Keratinocyte (primary cell): ENCODE measurements at regions not wholly inside any gene's neighbourhood (a gene's known extent, or its start where the extent isn't known, plus 50 kb on each side); places are given as distances from the start of the nearest gene placed in this dataset.

Source experiments
- DNase-seq: peaks from one replicate; pipeline ENCODE4 v3.0.0-alpha.2; 2011; ENCODE audit warnings: low read depth, missing footprints, low spot score
- FAIRE-seq: peaks from 2 replicates; lab custom pipeline; 2011; peaks lifted over from hg19 to GRCh38; lab: Jason Lieb, UNC
- H2AFZ ChIP-seq: 2 replicates; pipeline ENCODE4 v1.6.0; 2012; ENCODE audit warnings: low read length, control low read depth, inconsistent platforms; ENCODE audit not compliant: control insufficient read depth
- H3K27ac ChIP-seq: 2 replicates; pipeline ENCODE4 v1.5.1; 2011; ENCODE audit warnings: low read length; ENCODE audit not compliant: control insufficient read depth, insufficient read depth
- H3K27me3 ChIP-seq: 3 replicates; pipeline ENCODE4 v1.6.0; 2011; ENCODE audit warnings: low read length; ENCODE audit not compliant: control insufficient read depth, insufficient read depth; ENCODE audit errors: extremely low read depth
- H3K36me3 ChIP-seq, 2 experiments: 2 replicates in 1 of 2; 3 replicates in 1 of 2; pipeline ENCODE4 v1.5.1; 2011; ENCODE audit warnings: low read length in 2 of 2, mild to moderate bottlenecking in 1 of 2; ENCODE audit not compliant: control insufficient read depth in 2 of 2, insufficient read depth in 2 of 2; ENCODE audit errors: extremely low read depth in 1 of 2
- H3K4me1 ChIP-seq: 3 replicates; pipeline ENCODE4 v1.5.1; 2011; ENCODE audit warnings: low read length; ENCODE audit not compliant: control insufficient read depth, insufficient read depth; ENCODE audit errors: extremely low read depth
- H3K4me2 ChIP-seq: 3 replicates; pipeline ENCODE4 v1.6.0; 2011; ENCODE audit warnings: low read depth, low read length; ENCODE audit not compliant: control insufficient read depth, insufficient read depth; ENCODE audit errors: extremely low read depth
- H3K4me3 ChIP-seq, 3 experiments: fragments of 200-600 bp in 1 of 3; sonication (generic) in 1 of 3; 2 replicates in 2 of 3; 3 replicates in 1 of 3; pipeline ENCODE4 v1.5.1; 2011 to 2016; ENCODE audit warnings: low read length in 3 of 3, mild to moderate bottlenecking in 3 of 3, control low read depth in 2 of 3, inconsistent platforms in 1 of 3, low read depth in 1 of 3, mixed read lengths in 1 of 3, mixed run types in 1 of 3, moderate library complexity in 1 of 3; ENCODE audit not compliant: control insufficient read depth in 2 of 3, insufficient read depth in 2 of 3; ENCODE audit errors: extremely low read depth in 1 of 3
- H3K79me2 ChIP-seq: 2 replicates; pipeline ENCODE4 v1.6.0; 2012; ENCODE audit warnings: low read length; ENCODE audit not compliant: control insufficient read depth, insufficient read depth
- H3K9ac ChIP-seq: 3 replicates; pipeline ENCODE4 v1.6.0; 2011; ENCODE audit warnings: low read length; ENCODE audit not compliant: control insufficient read depth, insufficient read depth; ENCODE audit errors: extremely low read depth
- H3K9me1 ChIP-seq: 3 replicates; pipeline ENCODE4 v1.6.0; 2011; ENCODE audit warnings: low read length; ENCODE audit not compliant: control insufficient read depth, insufficient read depth; ENCODE audit errors: extremely low read depth
- H3K9me3 ChIP-seq: 2 replicates; pipeline ENCODE4 v1.5.1; 2012; ENCODE audit warnings: low read depth, low read length; ENCODE audit not compliant: control insufficient read depth
- H4K20me1 ChIP-seq: 3 replicates; pipeline ENCODE4 v1.6.0; 2011; ENCODE audit warnings: low read length; ENCODE audit not compliant: control insufficient read depth, insufficient read depth; ENCODE audit errors: extremely low read depth
- CTCF ChIP-seq, 3 experiments: IDR thresholded peaks in 1 of 3; conservative IDR thresholded peaks in 1 of 3; optimal IDR thresholded peaks in 1 of 3; 2 replicates in 2 of 3; 3 replicates in 1 of 3; pipeline versions ENCODE3 to v1.5.1; 2011; ENCODE audit warnings: low read length in 3 of 3, mild to moderate bottlenecking in 3 of 3, moderate library complexity in 2 of 3, control low read depth in 1 of 3, inconsistent platforms in 1 of 3; ENCODE audit not compliant: insufficient read depth in 2 of 3; ENCODE audit errors: extremely low read depth in 1 of 3
- EZH2 ChIP-seq: IDR thresholded peaks from one replicate; pipeline ENCODE4 v1.6.1; 2012; ENCODE audit warnings: inconsistent platforms, mild to moderate bottlenecking, low read length, moderate library complexity
- dilution Hi-C: fragments of 300-500 bp; cut with MboI; formaldehyde crosslinking; loops from one replicate; pipeline ENCODE4 v1.7.0; 2020; ENCODE audit warnings: low sequenced_read_pairs; ENCODE audit not compliant: extremely low pct_ligation_motif_present

- Histone ChIP-seq H4K20me1 (no peaks in the 10 kb centered on the region), H3K27ac (peak overlapping the region; percentile 52), H3K9me1 (no peaks in the 10 kb centered on the region), H2AFZ (peak overlapping the region; percentile 54), H3K9me3 (no peaks in the 10 kb centered on the region), H3K79me2 (peaks cover 4% of the 10 kb centered on the region), H3K9ac (no peak overlapping the region), H3K4me2 (peak overlapping the region; percentile 52), H3K36me3 (peaks cover 0 to 4% of the 10 kb centered on the region in 2 experiments), H3K4me1 (peaks cover 17% of the 10 kb centered on the region), H3K4me3 (no peak overlapping the region), H3K27me3 (no peaks in the 10 kb centered on the region)
- TF ChIP-seq EZH2 (no peak), CTCF (optimal IDR thresholded peaks at IDR 0.05 in 1 of 3, IDR thresholded peaks at IDR 0.05 in 1 of 3, conservative IDR thresholded peaks at IDR 0.05 in 1 of 3; ENCODE audit: extremely low read depth in 1 of 3, insufficient read depth in 2 of 3, low read length in 3 of 3) (no peak)
- dilution Hi-C loops = no loop called here
- FAIRE-seq (peak; percentile 82), DNase-seq (peak; percentile 52)
Measured at GRCh38 chr6:71367756-71368155, 79.1 kb downstream of the OGFRL1 start.

GRCh38 chr6:71368284-71368683 is 79.7 kb downstream of the OGFRL1 start:
- H3K4me3 ChIP-seq = no peak overlapping the region
- peaks cover 17% of the 10 kb centered on the region for H3K4me1 ChIP-seq
- TF ChIP-seq CTCF (optimal IDR thresholded peaks at IDR 0.05 in 1 of 3, IDR thresholded peaks at IDR 0.05 in 1 of 3, conservative IDR thresholded peaks at IDR 0.05 in 1 of 3; ENCODE audit: extremely low read depth in 1 of 3, insufficient read depth in 2 of 3, low read length in 3 of 3) (no peak), EZH2 (no peak)
- H3K27ac ChIP-seq = peak overlapping the region; percentile 52
- no peaks in the 10 kb centered on the region for H3K27me3 ChIP-seq
- dilution Hi-C loops = no loop called here
- H3K79me2 ChIP-seq = peaks cover 4% of the 10 kb centered on the region
- H2AFZ ChIP-seq = peak overlapping the region; percentile 54
- no peaks in the 10 kb centered on the region for H3K9me3 ChIP-seq
- FAIRE-seq (no peak), DNase-seq (no peak)
- H3K9ac ChIP-seq = no peak overlapping the region
- no peaks in the 10 kb centered on the region for H4K20me1 ChIP-seq
- peaks cover 0 to 4% of the 10 kb centered on the region in 2 experiments for H3K36me3 ChIP-seq
- no peaks in the 10 kb centered on the region for H3K9me1 ChIP-seq
- H3K4me2 ChIP-seq = peak overlapping the region; percentile 52
